ENCODE measurements at regions not wholly inside any gene's neighbourhood (a gene's known extent, or its start where the extent isn't known, plus 50 kb on each side); places are given as distances from the start of the nearest gene placed in this dataset.
"Not testable (repeated sequence)": the region's sequence is repeated elsewhere in the genome, so short reads cannot be mapped to it uniquely, and the experiment has no call there.

GRCh38 chr7:10355816-10356215 is 617.9 kb upstream of the PHF14 start:
- no peak for DNase-seq

DNA sequence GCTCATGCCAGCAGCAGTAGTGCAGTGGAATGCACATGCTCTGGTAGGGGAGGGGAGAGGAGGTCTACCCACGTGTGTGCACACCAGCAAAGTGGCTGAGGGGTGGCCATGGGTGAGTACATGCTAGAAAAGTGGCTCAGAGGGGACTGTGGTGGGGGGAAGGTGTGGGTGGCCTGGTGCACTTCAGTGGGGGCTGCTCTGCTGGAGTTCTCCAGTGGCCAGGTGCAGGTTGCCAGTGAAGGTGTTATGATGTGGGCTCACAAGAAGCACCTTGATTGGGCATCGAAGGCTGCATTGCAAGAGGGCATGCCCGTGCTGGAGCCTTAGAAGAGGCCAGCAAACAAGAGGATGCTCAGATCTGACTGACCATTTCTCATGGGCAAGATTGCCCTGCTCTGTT is 613.6 kb upstream of the PHF14 start:
- no peak for DNase-seq

DNA sequence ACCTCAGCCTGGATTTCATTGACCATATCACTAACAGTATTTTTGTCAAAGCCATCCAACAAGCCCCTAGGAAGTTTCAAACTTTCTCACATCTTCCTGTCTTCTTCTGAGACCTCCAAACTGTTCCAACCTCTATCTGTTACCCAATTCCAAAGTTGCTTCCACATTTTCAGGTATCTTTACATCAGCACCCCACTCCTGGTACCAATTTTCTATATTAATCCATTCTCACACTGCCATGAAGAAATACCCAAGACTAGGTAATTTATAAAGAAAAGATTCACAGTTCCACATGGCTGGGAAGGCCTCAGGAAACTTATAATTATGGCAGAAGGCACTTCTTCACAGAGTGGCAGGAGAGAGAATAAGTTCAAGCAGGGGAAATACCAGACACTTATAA is 571.9 kb upstream of the PHF14 start:
- DNase-seq: no peak

DNA sequence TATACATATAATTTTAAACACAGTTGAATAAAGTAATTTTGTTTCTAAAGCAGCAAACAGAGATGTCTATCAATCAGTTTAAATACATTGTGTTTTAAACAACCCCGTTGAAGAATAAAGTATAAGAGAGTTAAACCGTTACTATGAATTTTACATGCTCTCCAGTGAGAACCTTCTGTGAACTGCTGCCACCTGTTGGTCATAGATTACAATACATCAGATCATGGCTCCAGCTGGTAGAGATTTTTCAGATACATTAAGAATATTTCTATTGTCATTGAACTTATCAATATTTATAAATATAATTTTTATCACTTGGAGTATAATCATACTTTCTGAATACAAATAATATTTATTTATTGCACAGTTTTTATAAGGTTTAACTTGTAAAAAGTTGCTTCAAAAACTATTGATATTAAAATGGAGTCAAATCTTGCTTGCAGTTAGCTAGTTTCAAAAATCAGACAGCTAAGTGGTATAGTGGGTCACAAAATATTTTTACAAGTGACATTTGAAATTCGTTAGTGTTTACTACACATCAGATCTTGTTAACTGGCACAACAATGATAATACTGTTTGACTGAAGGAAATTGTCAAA is 561.2 kb upstream of the PHF14 start:
- DNase-seq: peak; percentile 50

DNA sequence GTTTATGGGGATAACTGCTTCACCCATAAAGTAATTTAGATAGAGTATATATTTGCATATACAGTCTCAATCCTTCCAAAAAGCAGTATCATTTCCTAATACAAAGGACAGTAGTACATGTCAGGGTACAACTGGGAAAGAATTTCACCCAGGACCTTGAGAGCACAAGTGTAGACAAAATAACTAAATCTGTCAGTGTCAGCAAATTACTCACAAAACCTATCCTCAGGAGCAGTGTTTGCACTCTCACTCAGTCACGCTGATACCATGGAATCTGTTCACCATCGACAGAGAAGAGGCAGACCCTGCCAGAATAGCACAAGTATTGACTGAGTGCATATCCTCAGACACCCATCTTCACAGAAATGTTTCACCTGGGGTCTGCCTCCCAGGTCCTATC is 554.7 kb upstream of the PHF14 start:
- peak; percentile 6 for DNase-seq

DNA sequence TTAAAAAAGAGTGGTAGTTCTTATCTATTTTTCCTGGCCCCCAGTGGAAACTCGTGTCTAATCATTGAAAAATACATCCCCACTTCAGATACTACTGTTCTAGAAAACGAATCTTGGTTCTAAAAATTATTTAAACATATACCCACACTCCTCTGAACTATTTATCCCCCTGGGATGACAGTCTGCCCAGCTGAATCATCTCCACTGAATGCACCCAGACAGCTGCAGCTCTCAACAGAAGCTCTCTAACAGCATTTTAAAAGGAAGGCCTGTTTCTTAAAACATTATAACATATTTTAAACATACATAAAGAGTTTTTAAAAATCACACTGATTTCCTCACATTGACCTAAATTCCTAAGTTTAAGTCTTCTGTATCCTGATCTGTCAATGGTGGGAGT is 544.6 kb upstream of the PHF14 start:
- DNase-seq: no peak

- DNase-seq: no peak
These were observed 544.2 kb upstream of the PHF14 start for GRCh38 chr7:10429511-10429910.

DNA sequence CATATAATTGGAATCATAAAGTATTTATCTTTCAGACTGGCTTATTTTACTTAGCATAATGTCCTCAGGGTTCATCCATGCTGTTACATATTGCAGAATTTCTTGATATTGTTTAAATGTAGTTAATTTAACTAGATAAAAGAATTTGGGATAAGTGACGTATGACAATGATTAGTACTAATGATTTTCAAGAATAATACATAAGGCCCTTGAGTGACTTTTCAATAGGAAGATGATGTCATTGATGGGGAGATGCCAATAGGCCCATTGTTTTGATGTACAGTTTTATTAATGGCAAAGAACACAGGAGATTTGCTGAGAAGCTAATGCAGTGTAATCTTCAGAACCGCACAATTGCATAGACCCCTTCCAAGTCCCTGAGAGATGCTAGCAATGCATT is 537.4 kb upstream of the PHF14 start:
- no peak for DNase-seq

- DNase-seq: no peak
These were observed 534.6 kb upstream of the PHF14 start for GRCh38 chr7:10439027-10439426.

DNA sequence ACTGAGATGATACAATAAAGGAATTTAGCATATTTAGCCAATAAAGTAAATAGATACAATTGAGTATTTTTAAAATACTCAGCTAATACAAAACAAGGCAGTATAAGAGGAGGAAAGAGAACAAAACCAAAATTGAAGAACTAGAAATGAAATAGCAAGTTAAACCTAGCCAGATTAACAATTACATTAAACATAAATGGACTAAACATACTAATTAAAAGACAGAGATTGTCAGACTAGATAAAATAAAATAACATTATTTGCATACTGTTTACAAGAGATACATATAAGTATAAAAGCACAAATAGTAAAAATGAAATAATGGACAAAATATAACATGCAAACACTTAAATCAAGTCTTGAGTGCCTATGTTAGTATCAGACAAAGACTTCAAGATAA is 517.7 kb upstream of the PHF14 start:
- DNase-seq: no peak

DNA sequence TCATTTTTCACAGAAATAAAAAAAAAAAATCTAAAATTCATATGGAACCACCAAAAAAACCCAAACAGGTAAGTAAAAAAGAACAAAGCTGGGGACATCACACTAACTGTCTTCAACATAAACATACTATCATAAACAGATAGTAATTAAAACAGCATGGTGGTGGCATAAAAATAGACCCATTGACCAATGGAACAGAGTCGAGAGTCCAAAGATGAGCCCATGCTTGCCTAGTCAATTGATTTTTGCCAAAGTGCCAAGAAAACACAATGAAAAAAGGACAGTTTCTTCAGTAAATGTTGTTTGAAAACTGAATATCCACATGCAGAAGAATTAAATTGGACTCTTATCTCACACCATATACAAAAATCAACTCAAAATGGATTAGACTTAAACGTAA is 513.2 kb upstream of the PHF14 start:
- no peak for DNase-seq

GRCh38 chr7:10463701-10464100 is 510.0 kb upstream of the PHF14 start:
- no peak for DNase-seq

GRCh38 chr7:10465536-10465935 is 508.1 kb upstream of the PHF14 start:
- DNase-seq: not testable (repeated sequence)

DNA sequence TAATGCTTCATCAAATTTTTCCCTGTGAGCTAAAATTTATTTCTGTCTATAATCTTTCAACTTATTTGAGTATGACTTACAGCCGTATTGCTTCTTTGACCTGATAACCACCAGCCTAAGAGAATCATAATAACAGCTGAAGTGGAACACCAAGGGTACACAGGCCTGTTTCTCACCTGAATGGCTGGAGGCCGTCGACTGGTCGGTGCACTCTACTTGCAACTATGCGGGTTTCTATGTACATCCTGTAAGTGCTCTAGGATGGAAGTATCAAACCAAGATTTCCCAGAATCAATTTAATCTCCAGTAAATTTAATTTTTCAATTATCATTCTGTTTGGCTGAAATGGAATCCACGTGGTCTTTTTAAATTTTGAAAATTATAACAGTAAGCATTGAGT is 504.8 kb upstream of the PHF14 start:
- DNase-seq: no peak

GRCh38 chr7:10469476-10469875 is 504.2 kb upstream of the PHF14 start:
- DNase-seq: no peak

GRCh38 chr7:10471280-10472058 is 502.2 kb upstream of the PHF14 start:
- DNase-seq: no peak

DNA sequence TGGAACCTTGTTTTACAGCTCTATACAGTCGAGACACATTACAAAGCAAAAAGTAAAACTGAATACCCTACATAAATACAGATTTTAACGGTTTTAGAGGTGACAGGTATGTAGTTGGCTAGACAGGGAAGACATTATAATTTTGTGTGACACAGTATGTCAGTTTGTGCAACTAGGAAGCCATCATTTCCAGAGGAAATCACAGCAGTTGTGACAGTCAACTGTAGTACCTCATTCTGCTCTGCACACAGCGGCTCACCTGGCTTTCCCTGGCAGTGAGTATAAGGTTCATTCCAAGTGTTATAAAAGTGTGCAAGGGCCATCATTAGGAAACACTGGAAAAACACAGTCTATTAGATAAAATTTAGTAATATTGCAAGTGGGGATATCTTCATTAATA is 501.6 kb upstream of the PHF14 start:
- no peak for DNase-seq

DNA sequence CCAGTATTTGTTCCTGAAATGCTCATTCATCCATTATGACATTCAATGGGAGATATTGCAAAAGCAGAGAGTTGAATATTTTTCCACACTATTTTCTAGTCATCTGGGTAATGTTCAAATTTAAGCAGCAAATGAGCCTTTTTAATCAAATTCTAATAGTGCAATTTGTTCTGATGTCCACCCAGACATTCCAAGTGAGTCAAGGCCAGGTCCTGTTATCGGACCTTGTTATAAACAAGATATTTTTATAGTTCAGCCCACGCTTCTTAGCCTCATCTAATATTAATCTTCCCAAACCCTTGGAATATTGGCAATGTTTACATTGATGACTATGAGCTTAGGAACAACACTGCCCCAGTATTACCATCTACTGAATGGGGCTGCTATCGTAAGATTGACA is 500.1 kb upstream of the PHF14 start:
- no peak for DNase-seq

DNA sequence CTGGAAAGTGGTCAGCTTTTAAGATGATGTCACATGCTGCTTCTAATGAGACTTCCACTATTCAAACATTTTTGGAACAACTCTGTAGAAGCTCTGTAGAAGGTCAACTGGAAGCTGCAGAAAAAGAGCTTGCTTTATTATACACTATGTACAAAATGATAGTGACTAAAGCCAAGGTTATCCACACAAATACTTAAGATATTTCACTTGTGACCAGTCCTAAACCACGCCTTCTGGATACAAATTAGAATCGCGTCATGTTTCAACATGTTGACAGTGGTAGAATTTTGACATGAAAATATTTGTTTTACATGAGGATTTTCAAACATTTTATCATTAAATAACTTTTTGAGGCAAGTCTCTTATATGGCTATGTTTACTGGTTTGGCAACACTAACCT is 499.6 kb upstream of the PHF14 start:
- DNase-seq: no peak

DNA sequence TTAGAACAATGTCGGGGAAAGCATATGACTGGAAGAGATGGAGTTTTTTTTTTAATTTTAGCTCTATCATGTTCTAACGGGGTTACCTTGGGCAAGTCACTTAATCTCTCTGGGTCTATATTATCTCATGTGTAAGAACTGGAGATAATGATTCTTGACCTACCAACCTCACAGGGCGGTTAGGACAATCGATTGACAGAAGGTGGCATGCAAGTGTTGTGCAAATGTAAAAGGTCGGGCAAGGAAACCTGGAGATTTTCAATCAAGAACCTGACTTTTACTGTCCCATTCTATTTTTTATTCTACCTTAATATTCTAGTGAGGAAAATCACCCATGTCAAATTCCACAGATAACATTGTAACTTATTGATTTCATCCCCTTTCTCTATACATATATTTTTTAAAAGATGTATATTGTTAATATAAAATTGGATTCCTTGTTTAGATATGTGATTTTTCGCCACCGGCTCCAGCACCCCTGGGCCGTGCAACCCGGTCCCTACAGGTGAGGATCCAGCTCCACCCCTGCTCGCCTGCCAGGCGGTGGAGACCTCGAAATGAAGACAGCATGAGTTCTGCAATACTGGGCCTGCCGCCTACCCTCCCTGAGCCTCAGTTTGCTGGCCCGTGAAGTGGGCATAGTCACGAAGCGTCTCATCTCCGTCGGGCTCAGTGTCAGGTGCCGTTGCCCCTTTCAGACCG is 497.6 kb upstream of the PHF14 start:
- no peak for DNase-seq

- no peak for DNase-seq
These were observed 497.0 kb upstream of the PHF14 start for GRCh38 chr7:10476642-10477041.

GRCh38 chr7:10483671-10484070 is 490.0 kb upstream of the PHF14 start:
- DNase-seq: no peak

- DNase-seq: no peak
These were observed 488.9 kb upstream of the PHF14 start for GRCh38 chr7:10484767-10485166.

- DNase-seq: not testable (repeated sequence)
These were observed 472.3 kb upstream of the PHF14 start for GRCh38 chr7:10501206-10501884.
